SK-N-SH (cell line): ENCODE measurements at regions not wholly inside any gene's neighbourhood (a gene's known extent, or its start where the extent isn't known, plus 50 kb on each side); places are given as distances from the start of the nearest gene placed in this dataset.

Experiments used
- FOXM1 ChIP-seq: IDR thresholded peaks from 2 replicates; pipeline ENCODE4 v1.4.0; 2012; ENCODE audit warnings: low read depth, mild to moderate bottlenecking
- MEF2A ChIP-seq: IDR thresholded peaks from 2 replicates; pipeline ENCODE4 v1.4.0; 2012; ENCODE audit warnings: low read depth, borderline replicate concordance
- MXI1 ChIP-seq: IDR thresholded peaks from 2 replicates; pipeline ENCODE4 v1.6.1; 2012; ENCODE audit warnings: mild to moderate bottlenecking, low read depth, low read length, improper control_type of control experiment
- POLR2AphosphoS5 ChIP-seq: IDR thresholded peaks from 2 replicates; pipeline ENCODE4 v1.6.1; 2012; ENCODE audit warnings: low read depth, low read length
- RAD21 ChIP-seq: IDR thresholded peaks from 2 replicates; pipeline ENCODE4 v1.6.1; 2012; ENCODE audit warnings: mild to moderate bottlenecking, low read length
- RFX5 ChIP-seq: IDR thresholded peaks from 2 replicates; pipeline ENCODE4 v1.6.1; 2012; ENCODE audit warnings: mild to moderate bottlenecking, improper control_type of control experiment, low read length
- SIN3A ChIP-seq: IDR thresholded peaks from 2 replicates; pipeline ENCODE4 v1.6.1; 2012; ENCODE audit warnings: low read depth, mild to moderate bottlenecking, low read length, moderate library complexity, borderline replicate concordance
- TAF1 ChIP-seq: IDR thresholded peaks from 2 replicates; pipeline ENCODE4 v1.6.1; 2012; ENCODE audit warnings: low read depth, mild to moderate bottlenecking, low read length, moderate library complexity, borderline replicate concordance
- TEAD4 ChIP-seq: IDR thresholded peaks from 2 replicates; pipeline ENCODE4 v1.4.0; 2012; ENCODE audit warnings: mild to moderate bottlenecking, borderline replicate concordance; ENCODE audit not compliant: insufficient read depth
- YY1 ChIP-seq: IDR thresholded peaks from 2 replicates; pipeline ENCODE4 v1.4.0; 2012; ENCODE audit warnings: low read depth, mild to moderate bottlenecking
- TF ChIP-seq, protein P1 (sequence below): fragments of 200-600 bp; sonication (generic); IDR thresholded peaks from 2 replicates; pipeline ENCODE4 v1.6.1; 2017; ENCODE audit warnings: antibody characterized with exemption, mild to moderate bottlenecking, moderate library complexity

GRCh38 chr5:9728261-9728660 lies 98.1 kb upstream of the TAS2R1 start:
- no peak for TF ChIP-seq MXI1
- TF ChIP-seq, protein P1, sequence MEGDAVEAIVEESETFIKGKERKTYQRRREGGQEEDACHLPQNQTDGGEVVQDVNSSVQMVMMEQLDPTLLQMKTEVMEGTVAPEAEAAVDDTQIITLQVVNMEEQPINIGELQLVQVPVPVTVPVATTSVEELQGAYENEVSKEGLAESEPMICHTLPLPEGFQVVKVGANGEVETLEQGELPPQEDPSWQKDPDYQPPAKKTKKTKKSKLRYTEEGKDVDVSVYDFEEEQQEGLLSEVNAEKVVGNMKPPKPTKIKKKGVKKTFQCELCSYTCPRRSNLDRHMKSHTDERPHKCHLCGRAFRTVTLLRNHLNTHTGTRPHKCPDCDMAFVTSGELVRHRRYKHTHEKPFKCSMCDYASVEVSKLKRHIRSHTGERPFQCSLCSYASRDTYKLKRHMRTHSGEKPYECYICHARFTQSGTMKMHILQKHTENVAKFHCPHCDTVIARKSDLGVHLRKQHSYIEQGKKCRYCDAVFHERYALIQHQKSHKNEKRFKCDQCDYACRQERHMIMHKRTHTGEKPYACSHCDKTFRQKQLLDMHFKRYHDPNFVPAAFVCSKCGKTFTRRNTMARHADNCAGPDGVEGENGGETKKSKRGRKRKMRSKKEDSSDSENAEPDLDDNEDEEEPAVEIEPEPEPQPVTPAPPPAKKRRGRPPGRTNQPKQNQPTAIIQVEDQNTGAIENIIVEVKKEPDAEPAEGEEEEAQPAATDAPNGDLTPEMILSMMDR = no peak
- TF ChIP-seq SIN3A = no peak
- TF ChIP-seq RAD21 = no peak
- TF ChIP-seq RFX5 = no peak
- TF ChIP-seq TEAD4 = no peak
- no peak for TF ChIP-seq YY1
- TF ChIP-seq FOXM1 = no peak
- no peak for TF ChIP-seq POLR2AphosphoS5
- TF ChIP-seq TAF1 = no peak
- no peak for TF ChIP-seq MEF2A
